HEK293 (cell line): ENCODE measurements at regions not wholly inside any gene's neighbourhood (a gene's known extent, or its start where the extent isn't known, plus 50 kb on each side); places are given as distances from the start of the nearest gene placed in this dataset.
A peak's percentile ranks its signal among the peaks of the same experiment; 100 is the strongest.

Source experiments
- CTCF ChIA-PET: fragments of 350-600 bp; formaldehyde crosslinking; extraction: SDS; loops from one replicate; lab custom pipeline; 2021; ENCODE audit warnings: antibody characterized with exemption; lab: Yijun Ruan, JAX
- POLR2A ChIA-PET: fragments of 300-600 bp; formaldehyde crosslinking; extraction: SDS; loops from one replicate; lab custom pipeline; 2020; ENCODE audit warnings: antibody characterized with exemption, inconsistent platforms; lab: Yijun Ruan, JAX
- H3K27ac ChIP-seq: fragments of 200-500 bp; sonication (Bioruptor generic); 2 replicates; pipeline ENCODE4 v1.5.1; 2014; ENCODE audit warnings: low read depth, low read length, control low read depth, inconsistent platforms; ENCODE audit errors: extremely low read depth
- H3K36me3 ChIP-seq, 2 experiments: fragments of 200-500 bp in 1 of 2; sonication (Bioruptor generic) in 1 of 2; 1 replicate in 1 of 2; 2 replicates in 1 of 2; pipeline ENCODE4 v1.5.1; 2014 to 2017; ENCODE audit warnings: inconsistent platforms in 2 of 2, low read length in 2 of 2; ENCODE audit not compliant: control insufficient read depth in 2 of 2, insufficient read depth in 1 of 2
- H3K4me1 ChIP-seq: fragments of 200-500 bp; sonication (Bioruptor generic); 2 replicates; pipeline ENCODE4 v1.5.1; 2014; ENCODE audit warnings: mild to moderate bottlenecking, low read length, inconsistent platforms; ENCODE audit not compliant: control insufficient read depth, insufficient read depth
- H3K4me3 ChIP-seq: 2 replicates; pipeline ENCODE4 v1.5.1; 2011; ENCODE audit warnings: low read depth, mild to moderate bottlenecking, control low read depth, low read length, moderate library complexity
- H3K9me3 ChIP-seq: fragments of 200-500 bp; sonication (Bioruptor generic); 2 replicates; pipeline ENCODE4 v1.5.1; 2014; ENCODE audit warnings: low read depth, low read length, inconsistent platforms; ENCODE audit not compliant: control insufficient read depth, insufficient read depth
- AEBP2 ChIP-seq: fragments of 450-650 bp; formaldehyde crosslinking; IDR thresholded peaks from 2 replicates; pipeline ENCODE4 v1.5.1; 2016; ENCODE audit warnings: missing biosample characterization, missing genetic modification characterization, borderline replicate concordance
- KLF10 ChIP-seq: fragments of 450-650 bp; IDR thresholded peaks from 2 replicates; pipeline ENCODE4 v1.5.1; 2018; ENCODE audit warnings: missing biosample characterization, mild to moderate bottlenecking, missing genetic modification characterization
- KLF8 ChIP-seq: fragments of 450-650 bp; formaldehyde crosslinking; IDR thresholded peaks from 2 replicates; pipeline ENCODE4 v1.5.1; 2016; ENCODE audit warnings: missing biosample characterization, missing genetic modification characterization
- OSR2 ChIP-seq: fragments of 450-650 bp; formaldehyde crosslinking; IDR thresholded peaks from 2 replicates; pipeline ENCODE4 v1.5.1; 2016; ENCODE audit warnings: missing biosample characterization, missing genetic modification characterization
- PRDM1 ChIP-seq: fragments of 450-650 bp; formaldehyde crosslinking; IDR thresholded peaks from 2 replicates; pipeline ENCODE4; 2016; ENCODE audit warnings: missing biosample characterization, missing genetic modification characterization
- PRDM6 ChIP-seq: fragments of 450-650 bp; formaldehyde crosslinking; IDR thresholded peaks from 2 replicates; pipeline ENCODE4 v1.5.1; 2017; ENCODE audit warnings: missing biosample characterization, missing genetic modification characterization
- ZBTB1 ChIP-seq: fragments of 450-650 bp; formaldehyde crosslinking; IDR thresholded peaks from 2 replicates; pipeline ENCODE4 v1.5.1; 2016; ENCODE audit warnings: missing biosample characterization, missing genetic modification characterization
- ZBTB48 ChIP-seq: fragments of 450-650 bp; formaldehyde crosslinking; IDR thresholded peaks from 2 replicates; pipeline ENCODE4 v1.5.1; 2016; ENCODE audit warnings: missing biosample characterization, missing genetic modification characterization
- ZBTB7A ChIP-seq: fragments of 450-650 bp; formaldehyde crosslinking; IDR thresholded peaks from 2 replicates; pipeline ENCODE4 v1.5.1; 2016; ENCODE audit warnings: low read depth, missing biosample characterization, missing genetic modification characterization
- ZFHX2 ChIP-seq: fragments of 450-650 bp; formaldehyde crosslinking; conservative IDR thresholded peaks from 2 replicates; pipeline ENCODE4 v1.5.1; 2016; ENCODE audit warnings: missing biosample characterization, missing genetic modification characterization
- ZNF146 ChIP-seq: fragments of 450-650 bp; formaldehyde crosslinking; IDR thresholded peaks from 2 replicates; pipeline ENCODE4 v1.5.1; 2016; ENCODE audit warnings: missing biosample characterization, missing genetic modification characterization
- ZNF223 ChIP-seq: fragments of 450-650 bp; formaldehyde crosslinking; IDR thresholded peaks from 2 replicates; pipeline ENCODE4 v1.5.1; 2016; ENCODE audit warnings: missing biosample characterization, missing genetic modification characterization
- ZNF23 ChIP-seq: fragments of 450-650 bp; formaldehyde crosslinking; IDR thresholded peaks from 2 replicates; pipeline ENCODE4 v1.5.1; 2016; ENCODE audit warnings: missing biosample characterization, missing genetic modification characterization, borderline replicate concordance
- ZNF391 ChIP-seq: fragments of 450-650 bp; formaldehyde crosslinking; IDR thresholded peaks from 2 replicates; pipeline ENCODE4 v1.5.1; 2016; ENCODE audit warnings: low read depth, missing biosample characterization, missing genetic modification characterization, borderline replicate concordance
- ZNF529 ChIP-seq: fragments of 450-650 bp; formaldehyde crosslinking; IDR thresholded peaks from 2 replicates; pipeline ENCODE4 v1.5.1; 2017; ENCODE audit warnings: missing genetic modification characterization, missing biosample characterization; ENCODE audit not compliant: insufficient replicate concordance
- ZNF548 ChIP-seq: fragments of 450-650 bp; formaldehyde crosslinking; IDR thresholded peaks from 2 replicates; pipeline ENCODE4 v1.5.1; 2016; ENCODE audit warnings: missing biosample characterization, missing genetic modification characterization
- ZNF558 ChIP-seq: fragments of 450-650 bp; formaldehyde crosslinking; IDR thresholded peaks from 2 replicates; pipeline ENCODE4 v1.5.1; 2016; ENCODE audit warnings: missing biosample characterization, missing genetic modification characterization
- ZNF629 ChIP-seq: fragments of 450-650 bp; formaldehyde crosslinking; IDR thresholded peaks from 2 replicates; pipeline ENCODE4 v1.5.1; 2017; ENCODE audit warnings: missing biosample characterization, missing genetic modification characterization
- ZSCAN16 ChIP-seq: fragments of 450-650 bp; formaldehyde crosslinking; IDR thresholded peaks from 2 replicates; pipeline ENCODE4 v1.5.1; 2016; ENCODE audit warnings: missing biosample characterization, missing genetic modification characterization

- ChIA-PET CTCF (interaction anchor here (1.5 kb wide), 1 partner anchor 13 kb away, joined by 3 read pairs; no protein-coding TSS in a partner anchor), POLR2A (no interaction called here)
- no peaks in the 10 kb centered on the region for H3K36me3 ChIP-seq
- no peak overlapping the region for H3K4me3 ChIP-seq
- TF ChIP-seq ZNF629: no peak
- H3K27ac ChIP-seq: no peak overlapping the region
- H3K9me3 ChIP-seq: no peaks in the 10 kb centered on the region
- H3K4me1 ChIP-seq: no peaks in the 10 kb centered on the region
Measured at GRCh38 chrX:130552444-130553073, 150.8 kb downstream of the RBMX2 start.

GRCh38 chrX:130555341-130555740 lies 153.6 kb downstream of the RBMX2 start:
- CTCF ChIA-PET: interaction anchor here (1.9 kb wide), 1 partner anchor 15 kb away, joined by 11 read pairs; no protein-coding TSS in a partner anchor
- no peaks in the 10 kb centered on the region for H3K9me3 ChIP-seq
- POLR2A ChIA-PET: no interaction called here

GRCh38 chrX:130555757-130556156 lies 154.0 kb downstream of the RBMX2 start:
- POLR2A ChIA-PET: no interaction called here
- CTCF ChIA-PET: interaction anchor here (1.0 to 1.9 kb wide), 2 partner anchors 16 to 19 kb away, joined by 3 to 11 read pairs; no protein-coding TSS in a partner anchor
- Histone ChIP-seq H3K36me3 (no peaks in the 10 kb centered on the region), H3K27ac (no peak overlapping the region), H3K4me3 (no peak overlapping the region), H3K9me3 (no peaks in the 10 kb centered on the region), H3K4me1 (no peaks in the 10 kb centered on the region)
- TF ChIP-seq ZNF391 (tag by site-specific recombination): no peak
- TF ChIP-seq ZBTB7A (tag by site-specific recombination): no peak

More at GRCh38 chrX:130555341-130555740, 153.6 kb downstream of the RBMX2 start:
- no peak overlapping the region for H3K4me3 ChIP-seq
- H3K27ac ChIP-seq: no peak overlapping the region
- TF ChIP-seq KLF8 (tag by site-specific recombination) (no peak), PRDM1 (tag by site-specific recombination) (no peak), ZBTB48 (tag by site-specific recombination) (no peak), ZNF558 (tag by site-specific recombination) (no peak), AEBP2 (no peak), ZFHX2 (no peak), ZNF529 (tag by site-specific recombination) (no peak), KLF10 (tag by site-specific recombination) (no peak), ZNF146 (no peak)
- no peaks in the 10 kb centered on the region for H3K4me1 ChIP-seq
- no peaks in the 10 kb centered on the region for H3K36me3 ChIP-seq

- Histone ChIP-seq H3K36me3 (no peaks in the 10 kb centered on the region), H3K4me3 (no peak overlapping the region), H3K27ac (no peak overlapping the region), H3K9me3 (no peaks in the 10 kb centered on the region), H3K4me1 (no peaks in the 10 kb centered on the region)
- ChIA-PET CTCF (interaction anchor here (0.6 to 1.9 kb wide), 3 partner anchors 17 to 985 kb away, joined by 3 to 11 read pairs (median 3); no protein-coding TSS in a partner anchor), POLR2A (no interaction called here)
- TF ChIP-seq ZSCAN16: no peak
- TF ChIP-seq OSR2 (tag by site-specific recombination): no peak
- TF ChIP-seq ZNF223: no peak
- no peak for TF ChIP-seq ZBTB1 (tag by site-specific recombination)
- TF ChIP-seq ZNF548 (tag by site-specific recombination): peak; percentile 75
- TF ChIP-seq ZBTB48 (tag by site-specific recombination): no peak
- TF ChIP-seq ZNF23 (tag by site-specific recombination): no peak
- TF ChIP-seq PRDM6 (tag by site-specific recombination): no peak
Measured at GRCh38 chrX:130556951-130557350, 155.2 kb downstream of the RBMX2 start.
